Activated T-helper 1 cell treated with anti-CD3 and anti-CD28 coated beads, Interleukin-12 subunit alpha, Interleukin-12 subunit beta, Interleukin-2, Interleukin-4 antibody, amounts not matched to agents 30 ng/mL and 10 ng/mL and 1 ng/mL, durations not matched to agents 14 hours and 24 hours and 36 hours (primary cell): ENCODE measurements at regions not wholly inside any gene's neighbourhood (a gene's known extent, or its start where the extent isn't known, plus 50 kb on each side); places are given as distances from the start of the nearest gene placed in this dataset.

ENCODE experiments used
- DNase-seq: peaks from one replicate; pipeline ENCODE4 v3.0.0; 2021; ENCODE audit warnings: low spot score
- H3K27ac Mint-ChIP-seq: one replicate; pipeline ENCODE4 v1.8.0; 2021; ENCODE audit warnings: mild to moderate bottlenecking, mixed read lengths
- H3K27me3 Mint-ChIP-seq: one replicate; pipeline ENCODE4 v1.8.0; 2022; ENCODE audit warnings: mild to moderate bottlenecking, moderate library complexity, mixed read lengths; ENCODE audit not compliant: insufficient read depth
- H3K36me3 Mint-ChIP-seq: one replicate; pipeline ENCODE4 v1.8.0; 2021; ENCODE audit warnings: low read depth, mixed read lengths
- H3K4me1 Mint-ChIP-seq: one replicate; pipeline ENCODE4 v1.8.0; 2021; ENCODE audit warnings: low read depth, mixed read lengths
- H3K4me3 Mint-ChIP-seq: one replicate; pipeline ENCODE4 v1.8.0; 2021; ENCODE audit warnings: mild to moderate bottlenecking, moderate library complexity, mixed read lengths
- H3K9me3 Mint-ChIP-seq: one replicate; pipeline ENCODE4 v1.8.0; 2021; ENCODE audit warnings: mixed read lengths
- intact Hi-C: fragments of 100-400 bp; cut with micrococcal nuclease; formaldehyde crosslinking; loops from one replicate; pipeline ENCODE4 v1.15.1; 2024

DNA sequence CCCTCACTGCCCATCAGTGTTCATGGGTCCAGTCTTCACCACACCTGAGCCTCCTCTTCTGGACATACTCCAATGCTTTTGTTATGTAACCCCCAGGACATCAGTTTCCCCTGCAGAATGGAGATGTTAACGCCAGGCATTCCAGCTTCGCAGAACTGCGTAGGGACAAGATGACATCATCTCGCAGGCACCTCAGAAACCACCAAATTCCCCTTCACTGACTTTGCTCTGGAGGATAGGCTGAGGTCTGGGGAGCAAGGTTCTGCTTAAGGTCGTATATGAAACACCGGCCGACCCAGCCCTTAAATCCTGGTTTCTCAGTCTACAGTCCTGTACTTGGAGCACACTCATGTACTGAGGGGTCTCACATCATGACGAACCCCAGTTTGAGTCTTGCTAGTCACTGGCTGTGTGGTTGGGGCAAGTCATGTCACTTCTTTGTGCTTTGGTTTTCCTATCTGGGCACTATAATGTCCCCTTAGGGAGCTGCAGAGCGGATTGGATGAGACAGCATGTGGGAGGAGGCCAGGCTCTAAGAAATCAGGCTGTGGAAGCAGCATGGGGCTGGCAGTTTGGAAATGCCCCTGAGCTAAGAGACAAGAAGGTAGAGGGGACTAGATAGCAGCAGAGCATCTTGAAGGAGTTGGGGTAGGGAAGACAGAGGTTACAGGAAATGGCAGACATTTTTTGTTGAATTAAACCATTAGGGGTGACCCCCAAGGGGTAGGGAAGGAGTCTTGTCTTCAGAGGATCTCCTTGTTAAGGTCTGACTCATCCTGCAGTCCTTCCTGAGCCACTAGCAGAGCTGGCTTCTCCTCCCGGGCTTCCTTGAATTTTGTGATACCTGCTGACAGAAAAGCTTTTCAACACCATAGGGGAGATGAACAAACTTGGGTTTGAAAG lies 138.3 kb downstream of the FOXD2 start:
- DNase-seq: no peak
- H3K27ac Mint-ChIP-seq: no peak overlapping the region
- H3K4me3 Mint-ChIP-seq: no peak overlapping the region
- intact Hi-C loops: no loop called here
- H3K36me3 Mint-ChIP-seq: no peaks in the 10 kb centered on the region
- no peaks in the 10 kb centered on the region for H3K9me3 Mint-ChIP-seq
- no peaks in the 10 kb centered on the region for H3K4me1 Mint-ChIP-seq
- peaks cover 7% of the 10 kb centered on the region for H3K27me3 Mint-ChIP-seq

- no peak for DNase-seq
- H3K27me3 Mint-ChIP-seq: peaks cover 7% of the 10 kb centered on the region
- H3K36me3 Mint-ChIP-seq: no peaks in the 10 kb centered on the region
- H3K4me3 Mint-ChIP-seq: no peak overlapping the region
- no peaks in the 10 kb centered on the region for H3K9me3 Mint-ChIP-seq
- H3K27ac Mint-ChIP-seq: no peak overlapping the region
- intact Hi-C loops: no loop called here
- H3K4me1 Mint-ChIP-seq: no peaks in the 10 kb centered on the region
Measured at GRCh38 chr1:47576758-47577115, 138.9 kb downstream of the FOXD2 start.

DNA sequence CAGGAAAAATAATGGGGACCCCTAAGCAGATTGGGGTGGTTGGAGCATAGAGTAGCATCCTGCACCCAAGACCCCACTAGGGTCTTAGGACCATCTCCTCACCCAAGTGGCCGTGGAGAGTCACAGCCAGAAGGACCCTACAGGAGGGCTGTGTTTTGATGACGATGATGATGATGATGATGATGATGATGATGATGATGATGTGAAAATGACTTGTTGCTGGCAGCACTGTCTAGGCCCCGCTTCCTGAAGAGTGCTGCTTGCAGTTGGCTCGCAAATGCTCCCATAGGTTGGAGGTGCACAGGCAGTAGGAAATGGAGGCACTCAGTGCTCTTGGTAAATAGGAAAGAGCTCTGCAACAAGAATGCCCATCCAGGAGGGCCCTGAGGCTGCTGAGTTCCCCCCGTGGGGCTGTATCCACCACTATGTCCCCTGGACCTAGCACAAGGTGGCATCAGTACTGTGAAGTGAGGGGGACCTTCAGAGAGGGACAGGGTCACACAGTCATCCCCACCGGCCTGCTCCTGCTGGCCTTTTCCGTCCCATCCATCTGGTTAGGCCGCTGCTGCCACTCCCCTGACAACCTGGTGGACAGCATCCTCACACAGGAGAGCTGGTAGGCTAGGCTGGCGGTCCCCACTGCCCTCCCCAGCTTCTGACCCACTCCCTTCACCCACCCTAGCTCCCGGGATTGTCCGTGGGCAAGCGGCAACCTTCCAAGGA lies 139.6 kb downstream of the FOXD2 start:
- H3K27me3 Mint-ChIP-seq: peaks cover 8% of the 10 kb centered on the region
- no peaks in the 10 kb centered on the region for H3K36me3 Mint-ChIP-seq
- DNase-seq: no peak
- no peaks in the 10 kb centered on the region for H3K9me3 Mint-ChIP-seq
- no peak overlapping the region for H3K4me3 Mint-ChIP-seq
- no peak overlapping the region for H3K27ac Mint-ChIP-seq
- no peaks in the 10 kb centered on the region for H3K4me1 Mint-ChIP-seq
- intact Hi-C loops: no loop called here

DNA sequence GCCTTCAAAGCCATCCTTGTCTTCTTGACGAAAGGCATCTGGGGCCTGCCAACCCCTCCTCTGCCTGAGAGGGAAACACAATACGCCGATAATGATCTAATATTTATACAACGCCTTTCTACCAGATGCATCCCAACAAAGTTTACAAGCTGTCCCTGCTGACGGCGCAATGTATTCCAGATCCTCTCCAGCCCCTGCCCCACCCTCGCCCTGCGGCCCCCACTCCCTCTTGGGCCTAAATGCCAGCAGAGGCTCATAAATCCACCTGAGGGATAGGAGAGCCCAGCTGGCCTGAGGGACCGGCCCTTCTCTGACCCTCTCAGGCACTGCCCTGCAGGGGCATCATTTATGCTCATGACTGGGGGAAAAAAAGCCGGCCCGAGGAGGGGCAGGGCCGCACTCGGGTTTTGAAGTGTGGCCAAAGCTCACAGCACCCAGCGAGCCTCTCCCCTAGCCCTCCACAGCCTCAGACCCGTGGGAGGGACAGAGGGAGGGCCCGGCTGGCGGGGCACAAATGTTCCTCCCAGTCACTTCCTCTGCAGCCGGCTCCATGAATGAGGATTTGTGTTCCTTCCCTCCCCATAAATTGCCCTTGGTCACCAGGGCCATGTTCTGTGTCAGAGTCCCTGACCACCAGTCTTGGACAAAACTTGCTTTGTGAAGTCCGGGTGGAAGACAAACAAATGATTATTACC lies 140.3 kb downstream of the FOXD2 start:
- H3K36me3 Mint-ChIP-seq: no peaks in the 10 kb centered on the region
- no peak overlapping the region for H3K4me3 Mint-ChIP-seq
- no peak for DNase-seq
- no peaks in the 10 kb centered on the region for H3K9me3 Mint-ChIP-seq
- peaks cover 8% of the 10 kb centered on the region for H3K27me3 Mint-ChIP-seq
- no peaks in the 10 kb centered on the region for H3K4me1 Mint-ChIP-seq
- H3K27ac Mint-ChIP-seq: no peak overlapping the region
- intact Hi-C loops: no loop called here

- Mint-ChIP-seq H3K4me1 (no peaks in the 10 kb centered on the region), H3K27ac (no peak overlapping the region), H3K36me3 (no peaks in the 10 kb centered on the region), H3K27me3 (peaks cover 7% of the 10 kb centered on the region), H3K9me3 (no peaks in the 10 kb centered on the region), H3K4me3 (no peak overlapping the region)
- intact Hi-C loops: no loop called here
- DNase-seq: no peak
Measured at GRCh38 chr1:47578721-47579419, 141.0 kb downstream of the FOXD2 start.

DNA sequence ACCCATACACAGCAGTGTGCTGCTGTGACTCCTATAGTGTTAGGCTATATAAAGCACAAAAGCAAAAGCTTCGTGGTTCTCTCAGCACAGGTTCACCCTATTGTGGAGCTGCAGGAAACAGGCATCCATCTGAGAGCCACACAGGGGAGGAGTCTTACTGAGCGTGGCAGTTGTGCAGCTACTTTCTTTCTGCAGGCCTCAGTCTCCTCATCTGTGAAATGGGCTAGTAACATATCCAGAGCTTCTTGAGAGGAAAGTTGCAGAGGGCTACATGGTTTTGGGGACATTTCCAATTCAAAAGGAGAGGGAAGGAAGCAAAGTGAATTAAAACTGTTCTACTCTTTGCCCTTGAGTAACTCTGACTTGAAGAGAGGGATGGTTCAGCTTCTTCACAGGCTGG lies 142.0 kb downstream of the FOXD2 start:
- DNase-seq: no peak
- Mint-ChIP-seq H3K4me1 (no peaks in the 10 kb centered on the region), H3K9me3 (no peaks in the 10 kb centered on the region), H3K27me3 (peaks cover 7% of the 10 kb centered on the region), H3K4me3 (no peak overlapping the region), H3K36me3 (no peaks in the 10 kb centered on the region), H3K27ac (no peak overlapping the region)
- intact Hi-C loops: no loop called here

DNA sequence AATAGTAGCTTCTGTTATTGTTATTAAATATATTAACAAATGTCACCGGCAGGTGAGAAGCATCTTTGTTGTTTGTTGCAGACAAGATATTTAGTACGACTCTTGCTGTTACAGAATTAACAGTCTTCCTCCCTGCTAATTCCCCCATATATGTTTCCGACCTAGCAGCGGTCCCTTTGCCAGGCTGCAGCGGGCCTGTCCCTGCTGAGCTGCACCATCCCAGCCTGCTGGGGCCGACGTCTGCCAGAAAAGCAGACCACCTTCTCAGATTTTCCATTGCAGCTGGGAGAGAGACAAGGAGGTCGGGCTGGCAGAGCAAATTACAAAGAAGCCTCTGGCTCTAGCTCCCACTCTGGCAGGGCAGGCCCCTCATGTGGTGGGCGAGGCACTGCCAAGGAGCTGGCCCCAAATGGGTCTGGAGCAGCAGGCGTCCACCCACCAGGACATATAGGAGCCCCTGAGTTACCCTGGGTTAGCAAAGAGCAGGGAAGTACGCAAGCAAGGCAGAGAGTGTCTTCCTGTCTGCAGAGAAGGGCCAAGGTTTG lies 142.7 kb downstream of the FOXD2 start:
- Mint-ChIP-seq H3K4me3 (no peak overlapping the region), H3K36me3 (no peaks in the 10 kb centered on the region), H3K9me3 (no peaks in the 10 kb centered on the region), H3K27ac (no peak overlapping the region), H3K4me1 (no peaks in the 10 kb centered on the region), H3K27me3 (peaks cover 9% of the 10 kb centered on the region)
- no peak for DNase-seq
- intact Hi-C loops: no loop called here

DNA sequence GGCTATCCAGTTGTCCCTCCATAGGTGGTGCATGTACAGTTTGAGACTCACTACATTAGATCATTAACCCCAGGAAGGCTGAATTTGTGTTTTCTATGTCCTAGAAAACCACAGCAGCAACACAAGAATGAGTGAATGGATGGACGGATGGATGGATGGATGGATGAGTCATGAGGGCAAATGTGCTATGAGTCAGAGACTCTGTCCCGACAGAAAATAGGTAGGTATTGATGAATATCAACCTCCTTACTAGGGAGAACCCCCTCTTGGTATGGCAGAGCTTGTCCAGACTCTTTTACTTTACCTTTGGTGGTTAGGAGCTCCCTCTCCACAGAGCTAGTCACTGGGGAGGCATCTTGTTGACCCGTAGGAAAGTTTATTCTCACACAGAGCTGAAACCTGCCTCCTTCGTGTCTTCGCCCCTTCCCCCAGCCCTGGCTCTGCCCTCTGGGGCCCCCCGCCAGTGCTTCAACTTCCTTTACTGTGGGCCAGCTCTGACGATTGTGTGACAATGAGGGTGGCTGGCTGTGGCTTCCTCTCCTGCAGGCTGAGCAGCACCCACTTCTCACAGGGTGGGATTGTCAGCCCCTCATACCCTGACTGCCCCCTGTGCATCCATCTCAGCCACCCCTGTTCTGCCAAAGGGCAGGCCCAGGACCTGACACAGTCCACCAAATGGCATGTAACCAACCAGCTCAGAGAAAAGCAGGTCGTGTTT lies 145.2 kb downstream of the FOXD2 start:
- DNase-seq: no peak
- Mint-ChIP-seq H3K27ac (no peak overlapping the region), H3K4me1 (no peaks in the 10 kb centered on the region), H3K27me3 (peaks cover 8% of the 10 kb centered on the region), H3K36me3 (no peaks in the 10 kb centered on the region), H3K9me3 (no peaks in the 10 kb centered on the region), H3K4me3 (no peak overlapping the region)
- intact Hi-C loops: no loop called here

GRCh38 chr1:47584249-47584648 lies 146.4 kb downstream of the FOXD2 start:
- Mint-ChIP-seq H3K27me3 (peaks cover 6% of the 10 kb centered on the region), H3K36me3 (no peaks in the 10 kb centered on the region), H3K4me1 (no peaks in the 10 kb centered on the region), H3K27ac (no peak overlapping the region), H3K9me3 (no peaks in the 10 kb centered on the region), H3K4me3 (no peak overlapping the region)
- intact Hi-C loops: no loop called here
- DNase-seq: no peak

DNA sequence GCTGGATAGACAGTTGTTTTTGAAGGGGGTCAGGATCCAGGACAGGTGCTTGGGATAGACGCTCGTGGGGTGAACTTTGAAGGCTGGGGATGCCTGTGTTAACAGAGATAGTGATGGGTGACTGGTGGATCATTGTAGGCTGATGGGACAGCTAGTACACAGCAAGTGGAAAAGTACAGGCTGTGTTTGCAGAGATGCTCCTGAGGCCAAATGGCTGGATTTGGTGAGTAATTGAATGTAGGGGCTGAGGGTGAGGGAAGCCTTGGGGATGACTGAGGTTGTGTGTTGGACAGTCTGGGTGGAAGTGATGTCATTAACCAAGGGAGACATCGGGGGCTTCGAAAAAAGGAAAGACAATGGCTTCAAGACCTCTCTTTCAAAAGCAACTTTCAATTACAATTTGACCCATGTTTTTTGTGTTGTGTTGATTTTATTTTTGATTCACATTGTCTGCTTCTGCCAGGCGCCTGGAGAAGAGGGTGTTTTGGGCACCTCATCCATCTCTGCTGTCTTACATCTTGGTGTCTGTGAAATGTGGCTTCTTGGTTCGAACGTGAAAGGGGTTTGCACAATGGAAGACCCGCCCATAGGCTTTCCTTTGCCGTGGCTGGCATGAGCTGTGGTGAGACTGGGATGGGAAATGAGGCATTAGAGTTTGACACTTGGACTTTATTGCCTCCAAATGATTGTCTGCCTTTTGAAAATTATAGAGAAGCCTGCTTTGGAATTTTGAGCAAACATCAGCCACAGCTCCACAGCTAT lies 147.5 kb downstream of the FOXD2 start:
- no peak for DNase-seq
- Mint-ChIP-seq H3K27ac (no peak overlapping the region), H3K4me1 (no peaks in the 10 kb centered on the region), H3K27me3 (peaks cover 6% of the 10 kb centered on the region), H3K9me3 (no peaks in the 10 kb centered on the region), H3K4me3 (no peak overlapping the region), H3K36me3 (no peaks in the 10 kb centered on the region)
- intact Hi-C loops: no loop called here

- Mint-ChIP-seq H3K4me3 (no peak overlapping the region), H3K36me3 (no peaks in the 10 kb centered on the region), H3K27ac (no peak overlapping the region), H3K9me3 (no peaks in the 10 kb centered on the region), H3K4me1 (no peaks in the 10 kb centered on the region), H3K27me3 (peaks cover 8% of the 10 kb centered on the region)
- intact Hi-C loops: no loop called here
- no peak for DNase-seq
Measured at GRCh38 chr1:47587891-47588582, 150.2 kb downstream of the FOXD2 start.
